Left lung (tissue), 4 donors: ENCODE measurements at regions not wholly inside any gene's neighbourhood (a gene's known extent, or its start where the extent isn't known, plus 50 kb on each side); places are given as distances from the start of the nearest gene placed in this dataset.

Source experiments
- ATAC-seq: fragments of 200-7000 bp; cut with Tn5 transposase; one replicate; pipeline ENCODE4 v1.9.1; 2020; ENCODE audit warnings: moderate library complexity
- DNase-seq, 4 donors: peaks; one replicate each; pipeline ENCODE4 v3.0.0-alpha.2; 2013 to 2020
- H3K27ac ChIP-seq, 2 donors: fragments of 200-600 bp; sonication (generic) in 1 of 2; one replicate each; pipeline versions ENCODE4 v1.5.0 to v1.8.0; 2020 to 2021
- H3K27me3 ChIP-seq, 2 donors: fragments of 200-600 bp; sonication (generic) in 1 of 2; one replicate each; pipeline versions ENCODE4 v1.5.0 to v1.8.0; 2020 to 2021
- H3K36me3 ChIP-seq, 2 donors: fragments of 200-600 bp; sonication (generic) in 1 of 2; one replicate each; pipeline versions ENCODE4 v1.5.0 to v1.8.0; 2020 to 2021
- H3K4me1 ChIP-seq, 2 donors: fragments of 200-600 bp; one replicate each; pipeline ENCODE4 v1.8.0; 2021
- H3K4me3 ChIP-seq, 2 donors: fragments of 200-600 bp; sonication (generic) in 1 of 2; one replicate each; pipeline versions ENCODE4 v1.5.0 to v1.8.0; 2020 to 2021; ENCODE audit warnings: mild to moderate bottlenecking in 1 of 2
- H3K9me3 ChIP-seq, 2 donors: fragments of 200-600 bp; sonication (generic) in 1 of 2; one replicate each; pipeline versions ENCODE4 v1.5.0 to v1.8.0; 2020 to 2021
- CTCF ChIP-seq, 2 donors: fragments of 200-600 bp; sonication (generic) in 1 of 2; IDR thresholded peaks; one replicate each; pipeline versions ENCODE4 v1.5.0 to v1.8.0; 2021; ENCODE audit warnings: antibody characterized with exemption in 2 of 2
- intact Hi-C, 2 donors: fragments of 100-400 bp; cut with DNase I; formaldehyde crosslinking; loops; one replicate each; pipeline versions ENCODE4 v1.11.2 to v1.14.2; 2022
- donor health status: DM: no; HTN: yes; CAD: no.
- donor health status: DM: no; HTN: no; CAD: no.

- Histone ChIP-seq H3K4me1 (no peaks in the 10 kb centered on the region), H3K27me3 (no peaks in the 10 kb centered on the region), H3K36me3 (no peaks in the 10 kb centered on the region), H3K9me3 (no peaks in the 10 kb centered on the region), H3K4me3 (no peak overlapping the region), H3K27ac (no peak overlapping the region)
- DNase-seq (no peak), ATAC-seq (no peak)
- no peak for TF ChIP-seq CTCF (IDR thresholded peaks at IDR 0.05)
- intact Hi-C loops = no loop called here
These were observed 496.9 kb downstream of the SOX6 start for GRCh38 chr11:15859411-15859810.

GRCh38 chr11:15861256-15861655 is 495.1 kb downstream of the SOX6 start:
- Histone ChIP-seq H3K9me3 (no peaks in the 10 kb centered on the region), H3K4me3 (no peak overlapping the region), H3K4me1 (no peaks in the 10 kb centered on the region), H3K27ac (no peak overlapping the region), H3K36me3 (no peaks in the 10 kb centered on the region), H3K27me3 (no peaks in the 10 kb centered on the region)
- no peak for TF ChIP-seq CTCF (IDR thresholded peaks at IDR 0.05)
- ATAC-seq (no peak), DNase-seq (no peak)
- intact Hi-C loops = no loop called here

- Histone ChIP-seq H3K9me3 (no peaks in the 10 kb centered on the region), H3K36me3 (no peaks in the 10 kb centered on the region), H3K27me3 (no peaks in the 10 kb centered on the region), H3K4me3 (no peak overlapping the region), H3K27ac (no peak overlapping the region), H3K4me1 (no peaks in the 10 kb centered on the region)
- no peak for TF ChIP-seq CTCF (IDR thresholded peaks at IDR 0.05)
- intact Hi-C loops = no loop called here
- ATAC-seq = no peak
- DNase-seq = no peak
These were observed 492.9 kb downstream of the SOX6 start for GRCh38 chr11:15863411-15863810.

GRCh38 chr11:15864026-15864805 is 492.1 kb downstream of the SOX6 start:
- ATAC-seq = no peak
- Histone ChIP-seq H3K27me3 (no peaks in the 10 kb centered on the region), H3K4me1 (no peaks in the 10 kb centered on the region), H3K4me3 (no peak overlapping the region), H3K36me3 (no peaks in the 10 kb centered on the region), H3K27ac (no peak overlapping the region), H3K9me3 (no peaks in the 10 kb centered on the region)
- intact Hi-C loops = no loop called here
- no peak for TF ChIP-seq CTCF (IDR thresholded peaks at IDR 0.05)
- DNase-seq = no peak

- ATAC-seq (no peak), DNase-seq (no peak)
- Histone ChIP-seq H3K27me3 (no peaks in the 10 kb centered on the region), H3K36me3 (no peaks in the 10 kb centered on the region), H3K9me3 (no peaks in the 10 kb centered on the region), H3K4me1 (no peaks in the 10 kb centered on the region), H3K4me3 (no peak overlapping the region), H3K27ac (no peak overlapping the region)
- TF ChIP-seq CTCF (IDR thresholded peaks at IDR 0.05) = no peak
- intact Hi-C loops = no loop called here
These were observed 490.9 kb downstream of the SOX6 start for GRCh38 chr11:15865212-15865987.
